ENCODE measurements at regions not wholly inside any gene's neighbourhood (a gene's known extent, or its start where the extent isn't known, plus 50 kb on each side); places are given as distances from the start of the nearest gene placed in this dataset.
A peak's percentile ranks its signal among the peaks of the same experiment; 100 is the strongest.

GRCh38 chr9:27755846-27756245 is 182.6 kb upstream of the C9orf72 start:
- no peak for DNase-seq

DNA sequence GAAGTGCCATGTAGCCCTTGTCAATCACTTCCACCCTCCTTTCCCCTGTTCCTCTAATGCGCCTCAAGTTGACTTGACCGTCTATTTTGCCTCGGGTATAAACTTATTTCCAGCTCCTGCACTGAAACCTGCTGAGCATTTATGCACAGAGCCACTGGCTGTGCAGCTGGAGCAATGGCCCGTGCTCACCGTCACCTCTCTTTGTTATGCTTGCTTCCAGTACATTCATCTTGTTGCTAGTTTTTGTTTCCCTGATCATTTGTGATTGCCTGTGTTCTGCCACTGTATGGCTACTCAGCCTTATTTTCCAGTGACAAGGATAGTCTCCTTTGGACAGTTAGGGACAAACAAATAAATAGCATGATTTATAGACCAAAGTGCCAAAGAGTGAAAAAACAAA is 183.1 kb upstream of the C9orf72 start:
- DNase-seq, result no peak

- no peak for DNase-seq
Measured at GRCh38 chr9:27763831-27764230, 190.6 kb upstream of the C9orf72 start.

DNA sequence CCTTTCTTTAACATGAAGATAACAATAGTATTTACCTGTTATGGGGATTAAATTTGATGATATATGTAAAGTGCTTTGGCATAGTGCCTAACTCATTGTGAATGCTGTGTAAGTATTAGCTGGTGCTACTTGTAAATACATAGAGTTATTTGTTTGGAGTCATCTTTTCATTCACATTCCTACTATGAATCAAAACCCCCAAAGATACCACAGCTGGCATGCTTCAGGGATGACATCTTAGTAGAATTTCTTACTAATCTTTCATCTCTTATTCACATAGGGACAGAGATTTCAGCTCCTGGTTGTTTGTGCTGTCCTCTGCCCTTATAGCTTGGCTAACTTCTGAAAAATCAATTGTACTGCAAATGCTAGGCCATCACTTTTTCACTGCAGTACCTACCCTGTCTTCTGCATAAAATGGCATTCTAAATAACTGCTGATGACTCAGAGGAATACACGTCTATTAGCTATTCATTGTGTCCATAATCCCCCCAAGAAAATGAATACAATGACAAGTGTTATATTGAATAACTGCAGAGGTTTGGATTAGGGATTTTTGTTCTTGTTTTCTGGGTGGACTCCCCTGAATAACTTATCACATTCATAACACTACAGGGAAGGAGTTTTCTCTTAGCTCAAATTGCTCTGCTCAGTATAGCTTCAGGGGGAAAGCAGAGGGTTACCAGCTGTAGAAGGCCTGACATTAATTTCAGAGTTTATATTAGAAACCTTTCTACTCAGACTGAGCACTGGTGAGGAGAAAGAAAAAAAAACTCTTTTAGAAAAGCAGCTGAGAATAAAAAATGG is 192.2 kb upstream of the C9orf72 start:
- DNase-seq, result no peak

DNA sequence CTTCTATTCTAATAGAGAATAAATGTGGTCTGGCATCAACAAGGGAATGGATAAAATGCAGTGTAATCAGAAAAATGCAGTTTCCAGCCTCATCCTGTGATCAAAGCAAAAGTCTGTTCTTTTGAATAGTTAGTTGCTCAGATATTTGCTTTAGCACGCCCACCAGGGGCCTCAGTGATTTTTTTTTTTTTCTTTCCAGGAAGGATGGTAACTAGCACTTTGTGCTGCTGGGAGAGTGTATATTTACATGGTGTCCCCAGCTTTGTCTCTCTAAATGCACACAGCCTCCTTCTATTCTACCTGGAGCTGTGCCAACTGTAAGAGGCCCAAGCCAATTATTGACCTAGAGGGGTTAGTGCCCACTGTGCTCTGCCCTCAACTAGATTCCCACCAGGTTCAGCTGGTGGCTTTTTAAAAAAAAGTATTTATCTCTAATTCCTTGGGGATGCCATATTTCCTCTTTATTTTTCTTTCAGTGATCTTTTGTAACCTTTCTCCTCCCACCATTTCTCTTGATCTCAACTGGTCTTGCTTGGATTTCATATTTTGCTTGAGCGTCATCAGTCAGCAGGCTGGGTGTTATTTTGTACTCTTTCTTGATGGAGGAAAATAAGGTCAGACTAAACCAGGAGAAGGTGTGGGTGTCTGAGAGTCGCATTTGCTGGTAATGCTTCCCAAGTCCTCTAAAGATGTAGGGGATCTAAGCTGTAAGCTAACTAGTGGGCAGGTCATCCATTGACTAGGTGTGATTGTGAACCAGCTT is 193.0 kb upstream of the C9orf72 start:
- DNase-seq, result no peak

DNA sequence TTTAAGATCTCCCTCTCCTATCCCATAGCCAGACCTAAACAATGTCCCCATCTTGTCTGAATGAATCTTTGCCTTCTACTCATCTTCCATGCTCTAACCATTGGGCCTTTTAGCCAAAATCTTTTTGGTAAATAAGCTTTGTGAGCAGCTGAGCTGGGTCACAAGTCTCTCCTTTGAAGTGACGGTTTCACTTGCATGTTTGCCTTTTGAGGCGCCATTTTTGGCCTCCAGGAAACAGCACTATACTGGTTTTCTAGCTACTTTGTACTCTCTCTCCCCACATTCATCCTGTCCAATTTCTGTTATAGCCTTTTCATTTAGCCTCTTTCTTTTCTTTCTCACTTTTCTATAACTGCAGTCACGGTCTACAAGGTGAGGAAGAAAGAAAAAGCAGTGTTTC is 195.5 kb upstream of the C9orf72 start:
- no peak for DNase-seq

DNA sequence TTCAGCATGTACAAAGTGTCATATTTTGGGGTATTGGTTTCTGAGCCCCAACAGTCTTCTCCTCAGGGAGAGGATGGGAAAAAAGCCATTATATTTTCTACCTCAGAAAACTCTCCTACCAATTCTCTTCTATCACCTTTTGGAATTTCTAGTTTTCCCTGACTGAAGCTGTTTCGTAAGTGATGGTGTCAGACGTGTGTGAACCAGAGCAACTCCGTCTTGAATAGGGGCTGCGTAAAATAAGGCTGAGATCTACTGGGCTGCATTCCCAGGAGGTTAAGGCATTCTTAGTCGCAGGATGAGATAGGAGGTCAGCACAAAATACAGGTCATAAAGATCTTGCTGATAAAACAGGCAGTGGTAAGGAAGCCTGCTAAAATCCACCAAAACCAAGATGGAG is 197.3 kb upstream of the C9orf72 start:
- no peak for DNase-seq

GRCh38 chr9:27771803-27772545 is 198.7 kb upstream of the C9orf72 start:
- DNase-seq, result no peak

DNA sequence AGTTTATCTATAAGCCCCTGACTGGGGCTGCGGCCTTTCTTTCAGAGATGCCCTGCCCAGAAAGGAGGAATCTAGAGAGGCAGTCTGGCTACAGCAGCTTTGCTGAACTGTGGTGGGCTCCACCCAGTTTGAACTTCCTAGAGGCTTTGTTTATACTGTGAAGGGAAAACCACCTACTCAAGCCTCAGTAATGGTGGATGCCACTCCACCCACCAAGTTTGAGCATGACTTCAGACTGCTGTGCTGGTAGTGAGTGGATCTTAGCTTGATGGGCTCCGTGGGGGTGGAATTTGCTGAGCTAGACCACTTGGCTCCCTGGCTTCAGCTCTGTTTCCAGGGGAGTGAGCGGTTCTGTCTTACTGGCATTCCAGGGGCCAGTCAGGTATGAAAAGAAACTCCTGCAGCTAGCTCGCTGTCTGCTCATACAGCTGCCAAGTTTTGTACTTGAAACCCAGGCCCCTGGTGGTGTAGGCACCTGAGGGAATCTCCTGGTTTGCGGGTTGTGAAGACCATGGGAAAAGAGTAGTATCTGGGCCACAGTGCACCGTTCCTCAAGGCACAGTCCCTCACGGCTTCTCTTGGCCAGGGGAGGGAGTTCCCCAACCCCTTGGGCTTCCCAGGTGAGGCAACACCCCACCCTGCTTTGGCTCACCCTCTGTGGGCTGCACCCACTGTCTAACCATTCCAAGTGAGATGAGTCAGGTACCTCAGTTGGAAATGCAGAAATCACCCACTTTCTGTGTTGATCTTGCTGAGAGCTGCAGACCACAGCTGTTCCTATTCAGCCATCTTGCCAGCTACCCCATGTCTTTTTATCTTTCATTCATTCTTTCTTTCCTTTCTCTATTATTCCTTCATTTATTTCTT is 211.8 kb upstream of the C9orf72 start:
- no peak for DNase-seq

- no peak for DNase-seq
Measured at GRCh38 chr9:27785714-27786100, 212.4 kb upstream of the C9orf72 start.

DNA sequence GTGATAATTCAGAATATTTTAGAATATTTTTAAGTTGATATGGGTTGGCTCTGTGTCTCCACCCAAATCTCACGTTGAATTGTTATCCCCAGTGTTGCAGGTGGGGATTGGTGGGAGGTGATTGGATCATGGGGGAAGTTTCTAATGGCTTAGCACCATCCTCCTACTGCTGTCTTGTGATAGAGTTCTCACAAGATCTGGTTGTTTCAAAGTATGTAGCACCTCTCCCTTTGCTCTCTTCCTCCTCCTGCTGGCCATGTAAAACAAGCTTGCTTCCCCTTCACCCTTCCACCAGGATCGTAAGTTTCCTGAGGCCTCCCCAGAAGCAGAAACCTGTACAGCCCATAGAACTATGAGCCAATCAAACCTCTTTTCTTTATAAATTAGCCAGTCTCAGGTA is 214.6 kb upstream of the C9orf72 start:
- no peak for DNase-seq

- peak; percentile 0 for DNase-seq
Measured at GRCh38 chr9:27791311-27791710, 218.0 kb upstream of the C9orf72 start.

DNA sequence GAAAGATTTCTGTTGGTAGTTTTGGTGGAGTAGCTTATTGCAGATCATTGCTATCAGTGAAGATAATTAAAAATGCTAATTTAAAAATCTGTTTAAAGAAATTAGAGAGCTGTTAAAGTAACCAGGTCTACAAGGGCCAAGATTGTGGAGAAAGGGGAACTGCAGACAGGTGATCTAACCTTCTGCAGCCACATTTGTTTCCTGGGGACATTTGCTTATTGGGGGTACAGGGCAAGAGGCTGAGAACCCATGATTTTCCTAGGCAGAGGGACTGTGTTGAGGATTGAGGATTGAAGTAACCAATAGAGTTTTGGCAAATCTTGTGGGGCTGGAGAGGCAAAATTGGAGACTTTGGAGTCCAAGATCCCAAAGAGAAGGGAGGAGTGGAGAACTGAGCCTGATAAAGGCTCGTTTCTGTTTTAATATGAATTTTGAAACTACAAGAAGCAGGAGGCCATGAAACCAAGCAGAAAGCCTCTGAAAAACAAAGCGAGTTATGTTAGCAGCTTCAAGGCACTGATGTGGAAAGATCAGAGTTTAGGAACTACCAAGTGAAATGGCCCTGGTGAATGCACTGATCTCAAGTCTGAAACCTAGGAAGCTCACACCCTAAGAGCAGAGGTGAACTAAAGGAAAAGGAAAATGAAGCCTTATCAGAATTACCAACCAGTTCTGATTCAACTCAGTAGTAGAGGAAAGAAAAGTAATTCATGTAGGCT is 219.8 kb upstream of the C9orf72 start:
- no peak for DNase-seq

GRCh38 chr9:27799326-27799725 is 226.0 kb upstream of the C9orf72 start:
- no peak for DNase-seq

- no peak for DNase-seq
Measured at GRCh38 chr9:27800159-27800558, 226.9 kb upstream of the C9orf72 start.

DNA sequence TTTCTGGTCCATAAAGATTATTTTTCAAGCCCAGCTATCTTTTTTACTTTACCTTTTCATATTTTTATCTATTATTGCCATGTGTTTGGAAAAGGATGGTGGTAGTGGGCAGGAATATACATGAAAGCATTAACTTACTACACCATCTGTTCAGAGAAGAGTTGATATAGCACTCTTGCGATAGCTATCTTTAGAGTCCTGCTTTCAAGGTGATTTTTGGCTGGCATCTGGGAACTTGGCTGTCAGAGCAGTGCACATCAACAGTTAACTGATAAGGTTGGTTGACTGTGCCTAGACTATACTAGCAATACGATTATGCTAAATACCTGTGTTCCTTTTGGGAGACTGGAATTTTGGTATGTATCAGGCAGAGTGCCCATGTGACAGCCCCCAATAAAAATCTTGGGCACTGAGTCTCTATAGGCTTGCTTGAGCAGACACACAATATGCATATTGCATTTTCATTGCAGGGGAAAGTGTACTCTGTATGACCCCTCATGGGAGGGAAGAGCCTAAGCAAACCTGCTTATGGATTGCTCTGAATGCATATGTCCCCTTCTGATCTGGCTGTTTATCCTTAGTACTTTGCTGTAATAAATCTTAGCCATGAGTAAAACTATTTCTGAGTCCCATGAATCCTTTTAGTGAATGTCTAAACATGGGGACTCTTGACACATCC is 227.6 kb upstream of the C9orf72 start:
- DNase-seq, result no peak

- no peak for DNase-seq
Measured at GRCh38 chr9:27801545-27801944, 228.3 kb upstream of the C9orf72 start.

DNA sequence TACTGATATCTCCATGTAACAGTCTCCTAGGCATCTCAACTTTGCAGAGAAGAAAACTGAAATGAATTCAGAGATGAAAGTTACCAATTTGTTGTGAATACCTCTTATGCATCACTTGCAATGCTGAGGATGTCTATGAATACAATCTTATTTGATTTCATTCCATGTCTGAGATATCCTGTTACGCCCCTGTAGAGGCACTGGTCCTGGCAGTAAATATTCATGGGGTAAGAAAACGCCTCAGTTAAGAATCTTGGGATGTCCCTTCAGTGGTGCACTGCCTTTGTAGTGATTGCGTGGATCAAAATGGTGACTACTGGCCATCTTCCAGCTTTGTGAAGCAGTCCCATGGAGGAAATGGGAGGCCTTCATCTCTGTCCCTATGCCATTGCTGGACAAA is 229.1 kb upstream of the C9orf72 start:
- no peak for DNase-seq

- no peak for DNase-seq
Measured at GRCh38 chr9:27808864-27809263, 235.6 kb upstream of the C9orf72 start.

GRCh38 chr9:27817747-27818146 is 244.5 kb upstream of the C9orf72 start:
- no peak for DNase-seq

DNA sequence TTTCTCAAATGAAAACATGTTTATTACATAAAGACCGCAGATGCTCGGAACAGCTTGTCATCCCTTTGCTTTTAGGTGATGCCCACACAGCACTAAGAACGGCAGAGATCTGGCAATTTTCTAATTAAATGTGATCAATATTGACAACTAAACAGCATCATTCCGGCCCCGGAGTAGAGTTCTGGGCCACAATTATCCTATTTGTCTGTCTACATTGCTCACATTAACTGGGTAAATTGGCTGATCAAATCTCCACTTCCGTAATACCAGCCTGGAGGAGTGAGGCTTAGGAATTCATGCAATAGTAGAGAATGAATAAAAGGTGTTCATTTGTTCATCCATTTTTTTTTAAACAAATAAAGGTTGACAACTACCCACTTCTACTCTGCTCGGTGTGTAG is 245.1 kb upstream of the C9orf72 start:
- DNase-seq, result no peak

Data from 8988T (cell line).